GM12878 (cell line): ENCODE measurements at regions not wholly inside any gene's neighbourhood (a gene's known extent, or its start where the extent isn't known, plus 50 kb on each side); places are given as distances from the start of the nearest gene placed in this dataset.

Source experiments
- BHLHE40 ChIP-seq, 2 experiments: fragments of 450-650 bp in 1 of 2; IDR thresholded peaks; 2 replicates each; pipeline ENCODE4 v1.6.1; 2011 to 2017; ENCODE audit warnings: low read depth in 2 of 2, borderline replicate concordance in 1 of 2, improper control_type of control experiment in 1 of 2, low read length in 1 of 2, mild to moderate bottlenecking in 1 of 2
- CHD1 ChIP-seq: IDR thresholded peaks from 2 replicates; pipeline ENCODE4 v1.6.1; 2012; ENCODE audit warnings: low read depth, low read length, improper control_type of control experiment
- DPF2 ChIP-seq: fragments of 450-650 bp; IDR thresholded peaks from 2 replicates; pipeline ENCODE4 v1.6.1; 2017; ENCODE audit warnings: mild to moderate bottlenecking
- EP300 ChIP-seq, 2 experiments: fragments of 150-350 bp in 1 of 2; IDR thresholded peaks; 2 replicates each; pipeline ENCODE4 v1.6.1; 2011 to 2012; ENCODE audit warnings: low read depth in 2 of 2, low read length in 2 of 2, borderline replicate concordance in 1 of 2, improper control_type of control experiment in 1 of 2, inconsistent platforms in 1 of 2; ENCODE audit not compliant: control insufficient read depth in 1 of 2
- JUNB ChIP-seq: IDR thresholded peaks from 2 replicates; pipeline ENCODE4 v1.6.1; 2016; ENCODE audit warnings: antibody characterized with exemption, mild to moderate bottlenecking
- LARP7 ChIP-seq: fragments of 450-650 bp; IDR thresholded peaks from 2 replicates; pipeline ENCODE4 v1.6.1; 2017; ENCODE audit warnings: mild to moderate bottlenecking
- NR2C1 ChIP-seq: fragments of 450-650 bp; IDR thresholded peaks from 2 replicates; pipeline ENCODE4 v1.6.1; 2017; ENCODE audit warnings: antibody characterized with exemption, mild to moderate bottlenecking, moderate library complexity
- NR2F1 ChIP-seq: fragments of 450-650 bp; conservative IDR thresholded peaks from 2 replicates; pipeline ENCODE4 v1.6.1; 2017; ENCODE audit warnings: mild to moderate bottlenecking
- SMARCA5 ChIP-seq: fragments of 450-650 bp; IDR thresholded peaks from 2 replicates; pipeline ENCODE4 v1.6.1; 2017; ENCODE audit warnings: mild to moderate bottlenecking
- SPI1 ChIP-seq: IDR thresholded peaks from 2 replicates; pipeline ENCODE4 v1.6.1; 2011; ENCODE audit warnings: low read depth, mild to moderate bottlenecking, low read length, moderate library complexity, borderline replicate concordance; ENCODE audit not compliant: insufficient read depth
- ZBED1 ChIP-seq: IDR thresholded peaks from 2 replicates; pipeline ENCODE4 v1.6.1; 2016; ENCODE audit warnings: borderline replicate concordance
- ZNF207 ChIP-seq: fragments of 450-650 bp; IDR thresholded peaks from 2 replicates; pipeline ENCODE4 v1.6.1; 2014; ENCODE audit warnings: antibody characterized with exemption, mild to moderate bottlenecking, borderline replicate concordance
- TF ChIP-seq, protein P1 (sequence below): IDR thresholded peaks from 2 replicates; pipeline ENCODE4 v1.6.1; 2012; ENCODE audit warnings: mild to moderate bottlenecking, low read depth, low read length
- TF ChIP-seq, protein P2 (sequence below): IDR thresholded peaks from 2 replicates; pipeline ENCODE4 v1.6.1; 2011; ENCODE audit warnings: borderline replicate concordance, low read depth, mild to moderate bottlenecking, moderate library complexity, mixed read lengths, low read length; ENCODE audit not compliant: insufficient read depth; ENCODE audit errors: extremely low read length
- TF ChIP-seq, protein P3 (sequence below): fragments of 450-650 bp; IDR thresholded peaks from 2 replicates; pipeline ENCODE4 v1.6.1; 2017; ENCODE audit warnings: low read depth, mild to moderate bottlenecking, moderate library complexity
- TF ChIP-seq, protein P4 (sequence below): fragments of 450-650 bp; IDR thresholded peaks from 2 replicates; pipeline ENCODE4 v1.6.1; 2018; ENCODE audit warnings: mild to moderate bottlenecking, low read depth, moderate library complexity; ENCODE audit not compliant: partially characterized antibody

GRCh38 chr15:97645758-97646157, 314.7 kb upstream of the ARRDC4 start (continued):
- TF ChIP-seq, protein P1, sequence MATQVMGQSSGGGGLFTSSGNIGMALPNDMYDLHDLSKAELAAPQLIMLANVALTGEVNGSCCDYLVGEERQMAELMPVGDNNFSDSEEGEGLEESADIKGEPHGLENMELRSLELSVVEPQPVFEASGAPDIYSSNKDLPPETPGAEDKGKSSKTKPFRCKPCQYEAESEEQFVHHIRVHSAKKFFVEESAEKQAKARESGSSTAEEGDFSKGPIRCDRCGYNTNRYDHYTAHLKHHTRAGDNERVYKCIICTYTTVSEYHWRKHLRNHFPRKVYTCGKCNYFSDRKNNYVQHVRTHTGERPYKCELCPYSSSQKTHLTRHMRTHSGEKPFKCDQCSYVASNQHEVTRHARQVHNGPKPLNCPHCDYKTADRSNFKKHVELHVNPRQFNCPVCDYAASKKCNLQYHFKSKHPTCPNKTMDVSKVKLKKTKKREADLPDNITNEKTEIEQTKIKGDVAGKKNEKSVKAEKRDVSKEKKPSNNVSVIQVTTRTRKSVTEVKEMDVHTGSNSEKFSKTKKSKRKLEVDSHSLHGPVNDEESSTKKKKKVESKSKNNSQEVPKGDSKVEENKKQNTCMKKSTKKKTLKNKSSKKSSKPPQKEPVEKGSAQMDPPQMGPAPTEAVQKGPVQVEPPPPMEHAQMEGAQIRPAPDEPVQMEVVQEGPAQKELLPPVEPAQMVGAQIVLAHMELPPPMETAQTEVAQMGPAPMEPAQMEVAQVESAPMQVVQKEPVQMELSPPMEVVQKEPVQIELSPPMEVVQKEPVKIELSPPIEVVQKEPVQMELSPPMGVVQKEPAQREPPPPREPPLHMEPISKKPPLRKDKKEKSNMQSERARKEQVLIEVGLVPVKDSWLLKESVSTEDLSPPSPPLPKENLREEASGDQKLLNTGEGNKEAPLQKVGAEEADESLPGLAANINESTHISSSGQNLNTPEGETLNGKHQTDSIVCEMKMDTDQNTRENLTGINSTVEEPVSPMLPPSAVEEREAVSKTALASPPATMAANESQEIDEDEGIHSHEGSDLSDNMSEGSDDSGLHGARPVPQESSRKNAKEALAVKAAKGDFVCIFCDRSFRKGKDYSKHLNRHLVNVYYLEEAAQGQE, result no peak
- TF ChIP-seq CHD1 (no peak), NR2F1 (no peak), BHLHE40 (IDR thresholded peaks at IDR 0.05; ENCODE audit: borderline replicate concordance in 1 of 2, low read depth in 2 of 2, low read length in 1 of 2) (no peak), ZBED1 (no peak), SPI1 (no peak), JUNB (no peak), NR2C1 (no peak), DPF2 (no peak), EP300 (IDR thresholded peaks at IDR 0.05; ENCODE audit: borderline replicate concordance in 1 of 2, control insufficient read depth in 1 of 2, low read depth in 2 of 2, low read length in 2 of 2) (no peak), ZNF207 (no peak), SMARCA5 (no peak), LARP7 (no peak)
- TF ChIP-seq, protein P2, sequence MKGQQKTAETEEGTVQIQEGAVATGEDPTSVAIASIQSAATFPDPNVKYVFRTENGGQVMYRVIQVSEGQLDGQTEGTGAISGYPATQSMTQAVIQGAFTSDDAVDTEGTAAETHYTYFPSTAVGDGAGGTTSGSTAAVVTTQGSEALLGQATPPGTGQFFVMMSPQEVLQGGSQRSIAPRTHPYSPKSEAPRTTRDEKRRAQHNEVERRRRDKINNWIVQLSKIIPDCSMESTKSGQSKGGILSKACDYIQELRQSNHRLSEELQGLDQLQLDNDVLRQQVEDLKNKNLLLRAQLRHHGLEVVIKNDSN, result no peak
- TF ChIP-seq, protein P3, sequence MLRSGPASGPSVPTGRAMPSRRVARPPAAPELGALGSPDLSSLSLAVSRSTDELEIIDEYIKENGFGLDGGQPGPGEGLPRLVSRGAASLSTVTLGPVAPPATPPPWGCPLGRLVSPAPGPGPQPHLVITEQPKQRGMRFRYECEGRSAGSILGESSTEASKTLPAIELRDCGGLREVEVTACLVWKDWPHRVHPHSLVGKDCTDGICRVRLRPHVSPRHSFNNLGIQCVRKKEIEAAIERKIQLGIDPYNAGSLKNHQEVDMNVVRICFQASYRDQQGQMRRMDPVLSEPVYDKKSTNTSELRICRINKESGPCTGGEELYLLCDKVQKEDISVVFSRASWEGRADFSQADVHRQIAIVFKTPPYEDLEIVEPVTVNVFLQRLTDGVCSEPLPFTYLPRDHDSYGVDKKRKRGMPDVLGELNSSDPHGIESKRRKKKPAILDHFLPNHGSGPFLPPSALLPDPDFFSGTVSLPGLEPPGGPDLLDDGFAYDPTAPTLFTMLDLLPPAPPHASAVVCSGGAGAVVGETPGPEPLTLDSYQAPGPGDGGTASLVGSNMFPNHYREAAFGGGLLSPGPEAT, result no peak
- TF ChIP-seq, protein P4, sequence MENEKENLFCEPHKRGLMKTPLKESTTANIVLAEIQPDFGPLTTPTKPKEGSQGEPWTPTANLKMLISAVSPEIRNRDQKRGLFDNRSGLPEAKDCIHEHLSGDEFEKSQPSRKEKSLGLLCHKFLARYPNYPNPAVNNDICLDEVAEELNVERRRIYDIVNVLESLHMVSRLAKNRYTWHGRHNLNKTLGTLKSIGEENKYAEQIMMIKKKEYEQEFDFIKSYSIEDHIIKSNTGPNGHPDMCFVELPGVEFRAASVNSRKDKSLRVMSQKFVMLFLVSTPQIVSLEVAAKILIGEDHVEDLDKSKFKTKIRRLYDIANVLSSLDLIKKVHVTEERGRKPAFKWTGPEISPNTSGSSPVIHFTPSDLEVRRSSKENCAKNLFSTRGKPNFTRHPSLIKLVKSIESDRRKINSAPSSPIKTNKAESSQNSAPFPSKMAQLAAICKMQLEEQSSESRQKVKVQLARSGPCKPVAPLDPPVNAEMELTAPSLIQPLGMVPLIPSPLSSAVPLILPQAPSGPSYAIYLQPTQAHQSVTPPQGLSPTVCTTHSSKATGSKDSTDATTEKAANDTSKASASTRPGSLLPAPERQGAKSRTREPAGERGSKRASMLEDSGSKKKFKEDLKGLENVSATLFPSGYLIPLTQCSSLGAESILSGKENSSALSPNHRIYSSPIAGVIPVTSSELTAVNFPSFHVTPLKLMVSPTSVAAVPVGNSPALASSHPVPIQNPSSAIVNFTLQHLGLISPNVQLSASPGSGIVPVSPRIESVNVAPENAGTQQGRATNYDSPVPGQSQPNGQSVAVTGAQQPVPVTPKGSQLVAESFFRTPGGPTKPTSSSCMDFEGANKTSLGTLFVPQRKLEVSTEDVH, result no peak
